GM12874 (cell line): ENCODE measurements at regions not wholly inside any gene's neighbourhood (a gene's known extent, or its start where the extent isn't known, plus 50 kb on each side); places are given as distances from the start of the nearest gene placed in this dataset.

ENCODE experiments used
- CTCF ChIP-seq: IDR thresholded peaks from 2 replicates; pipeline ENCODE4 v1.5.1; 2011; ENCODE audit warnings: low read depth, mild to moderate bottlenecking, control low read depth, low read length, moderate library complexity; ENCODE audit not compliant: insufficient read depth

DNA sequence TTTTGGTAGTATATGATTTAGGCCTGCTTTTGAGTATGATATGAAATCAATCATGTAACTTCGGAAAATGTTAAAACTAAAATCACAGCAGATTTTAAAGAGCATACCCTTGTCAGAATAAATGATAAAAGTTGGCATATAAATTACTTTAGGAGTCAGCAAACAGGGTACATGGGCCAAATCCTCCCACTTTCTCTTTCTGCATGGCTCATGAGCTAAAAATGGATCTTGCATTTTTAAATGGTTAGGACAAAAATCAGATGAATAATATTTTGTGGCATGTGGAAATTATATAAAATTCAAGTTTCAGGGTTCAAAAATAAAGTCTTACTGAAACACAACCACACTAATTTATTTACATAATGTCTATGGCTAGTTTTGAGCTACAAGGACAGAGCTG, 214.9 kb downstream of the GASK1B start:
- no peak for TF ChIP-seq CTCF

DNA sequence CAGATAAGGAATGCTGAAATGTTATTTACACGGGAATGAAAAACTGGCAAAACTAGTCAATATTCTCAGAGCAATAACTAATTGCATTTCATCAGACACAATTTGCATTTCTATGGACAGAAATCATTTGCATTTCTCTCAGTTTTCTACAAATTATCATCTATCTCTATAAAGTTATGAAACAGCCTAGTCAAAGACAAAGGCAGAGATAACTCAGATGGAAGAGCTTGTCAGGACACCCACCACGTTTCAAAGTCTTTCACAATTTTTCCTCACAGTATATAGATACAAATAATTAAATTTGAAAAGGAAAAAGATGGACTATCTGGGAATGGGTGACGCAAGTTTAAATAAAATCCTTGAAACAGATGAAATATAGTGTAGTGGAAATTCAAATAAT, 230.8 kb downstream of the GASK1B start:
- TF ChIP-seq CTCF = no peak

- TF ChIP-seq CTCF = no peak
Observed at GRCh38 chr4:157934151-157934550, 238.7 kb downstream of the GASK1B start.

GRCh38 chr4:157932936-157933335, 239.9 kb downstream of the GASK1B start:
- no peak for TF ChIP-seq CTCF

DNA sequence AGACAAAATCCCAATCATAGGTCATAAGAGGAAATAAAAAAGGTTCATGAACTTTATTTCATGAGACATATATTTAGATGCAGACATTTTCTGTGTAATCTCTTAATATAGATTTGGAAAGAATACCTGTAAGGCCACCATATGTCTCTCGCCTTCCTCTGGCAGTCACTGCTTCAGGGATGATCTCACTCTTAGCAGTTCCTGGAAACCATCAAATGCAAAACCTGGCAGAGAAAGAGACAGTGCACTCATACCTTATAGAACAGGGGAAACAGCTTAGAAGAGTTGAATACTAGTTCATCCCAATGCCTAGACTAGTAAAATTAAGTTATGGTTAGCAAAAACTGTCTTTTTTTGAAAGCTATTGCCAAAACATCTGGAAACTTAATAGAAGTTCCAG, 243.3 kb downstream of the GASK1B start:
- no peak for TF ChIP-seq CTCF

DNA sequence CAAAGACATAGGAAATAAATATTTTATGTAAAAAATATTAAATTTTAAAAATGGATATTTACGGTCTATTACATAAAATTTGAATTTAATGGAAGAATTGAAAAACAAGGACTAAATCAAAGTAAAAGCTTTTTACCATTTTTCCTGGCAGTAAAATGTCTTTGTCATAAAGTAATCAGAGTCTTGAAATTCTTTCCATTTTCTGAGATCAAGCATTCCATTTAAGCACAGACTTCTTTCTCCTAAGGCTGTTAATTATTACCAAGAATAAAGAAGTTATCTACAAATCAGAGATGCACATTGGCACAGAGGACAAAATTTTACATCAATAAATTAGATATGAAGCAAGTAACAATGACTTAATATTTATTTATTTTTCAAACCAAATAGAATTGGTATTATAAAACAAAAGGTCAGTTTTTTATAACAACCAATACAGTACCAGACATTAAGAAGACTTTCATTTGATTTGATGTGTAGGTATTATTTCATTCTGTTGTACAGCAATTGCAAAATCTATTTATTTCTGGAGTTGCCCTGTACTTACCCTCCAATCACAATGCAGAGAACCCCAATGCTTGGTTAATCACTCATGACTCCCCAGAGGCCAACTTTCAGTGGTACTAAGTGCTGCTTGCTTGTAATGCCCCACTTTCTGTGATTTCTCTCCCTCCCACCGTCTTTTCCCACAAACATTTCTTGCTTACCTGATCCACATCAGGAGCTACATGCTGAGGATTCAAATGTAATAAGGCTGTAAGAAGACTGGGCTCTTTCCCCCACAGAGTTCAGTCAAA, 254.6 kb downstream of the GASK1B start:
- no peak for TF ChIP-seq CTCF

- no peak for TF ChIP-seq CTCF
Observed at GRCh38 chr4:157912212-157912611, 260.6 kb downstream of the GASK1B start.

DNA sequence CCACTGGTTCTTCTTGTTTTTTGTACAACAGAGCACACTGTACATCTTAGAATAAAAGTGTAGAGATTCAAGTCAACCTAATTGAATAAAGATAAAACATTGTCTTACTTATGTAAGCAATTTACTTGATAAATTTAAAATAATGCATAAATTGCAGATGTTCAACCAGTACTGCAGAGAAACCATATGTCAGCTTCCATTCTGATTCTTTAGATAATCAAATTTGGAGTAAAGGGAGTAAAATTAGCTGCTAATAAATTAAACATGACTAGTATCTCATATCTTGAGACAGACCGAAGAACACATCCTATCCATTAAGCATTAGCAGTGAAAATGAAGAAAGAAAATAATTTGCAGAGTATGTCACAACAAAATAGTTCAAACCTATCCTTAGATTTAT, 261.2 kb downstream of the GASK1B start:
- TF ChIP-seq CTCF = no peak
